ENCODE measurements at regions not wholly inside any gene's neighbourhood (a gene's known extent, or its start where the extent isn't known, plus 50 kb on each side); places are given as distances from the start of the nearest gene placed in this dataset.
A peak's percentile ranks its signal among the peaks of the same experiment; 100 is the strongest.
"Not testable (repeated sequence)": the region's sequence is repeated elsewhere in the genome, so short reads cannot be mapped to it uniquely, and the experiment has no call there.

DNA sequence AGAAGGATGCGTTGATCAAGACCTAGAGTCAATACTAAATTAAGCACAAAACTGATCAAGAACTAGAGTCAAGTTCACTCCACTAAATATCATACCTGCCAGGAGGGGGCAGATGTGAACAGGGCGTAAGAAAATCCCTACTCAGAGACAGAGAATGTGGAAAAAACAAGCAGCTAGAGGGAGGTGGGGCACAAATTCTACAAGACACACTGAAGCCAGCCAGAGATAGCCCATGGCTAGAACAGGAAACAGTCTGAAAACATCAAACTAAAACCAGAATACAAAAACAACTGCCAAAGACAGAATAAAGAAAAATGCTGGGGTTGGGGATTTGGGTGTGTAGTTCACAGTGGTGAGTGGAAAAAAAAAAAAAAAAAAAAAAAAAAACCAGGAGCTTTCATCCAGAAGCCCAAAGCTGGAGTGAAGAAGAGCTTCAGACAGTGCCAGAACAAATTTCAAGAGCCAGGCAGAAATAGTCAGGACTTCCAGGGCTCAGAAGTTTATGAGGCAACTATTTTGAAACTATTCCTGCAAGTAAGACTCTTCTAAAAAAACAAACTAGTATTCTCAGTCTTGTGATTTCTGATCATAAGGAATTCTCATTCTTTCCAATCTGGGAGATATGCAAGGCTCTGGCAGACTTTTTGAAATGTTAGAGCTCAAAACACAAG is 118.3 kb downstream of the CCDC71L start:
- peak; percentile 70 for TF ChIP-seq CTCF (IDR thresholded peaks at IDR 0.05; ENCODE audit: low read depth, low read length)
- no peak overlapping the region for H3K4me3 ChIP-seq (ENCODE audit: low read depth, low read length)
- DNase-seq (ENCODE audit: low read depth, low spot score) = peak; percentile 90
- in situ Hi-C loops (cut with HindIII; ENCODE audit: low sequenced_read_pairs) = no loop called here

DNA sequence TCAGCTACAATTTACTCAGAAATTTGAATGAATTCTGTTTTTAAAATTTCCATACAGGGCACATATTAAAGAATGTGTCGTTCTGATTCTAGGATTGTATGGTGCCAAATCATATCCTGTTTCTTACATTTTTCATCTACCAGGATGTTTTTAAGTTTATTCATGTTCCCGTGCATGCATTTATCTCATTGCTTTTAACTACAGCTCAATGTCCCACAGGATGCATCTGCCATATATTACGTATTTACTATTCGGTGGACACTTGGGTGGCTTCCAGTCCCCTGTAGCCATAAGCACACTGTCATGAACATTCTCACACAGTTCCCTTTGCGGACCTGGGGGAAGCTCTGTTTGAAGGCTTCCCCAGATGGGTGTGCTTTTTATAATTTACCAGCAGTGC is 122.3 kb downstream of the CCDC71L start:
- no peak for DNase-seq (ENCODE audit: low read depth, low spot score)
- TF ChIP-seq CTCF (IDR thresholded peaks at IDR 0.05; ENCODE audit: low read depth, low read length) = no peak
- in situ Hi-C loops (cut with HindIII; ENCODE audit: low sequenced_read_pairs) = no loop called here
- H3K4me3 ChIP-seq (ENCODE audit: low read depth, low read length) = no peak overlapping the region

GRCh38 chr7:106537119-106537518 is 123.8 kb downstream of the CCDC71L start:
- TF ChIP-seq CTCF (IDR thresholded peaks at IDR 0.05; ENCODE audit: low read depth, low read length) = no peak
- H3K4me3 ChIP-seq (ENCODE audit: low read depth, low read length) = no peak overlapping the region
- DNase-seq (ENCODE audit: low read depth, low spot score) = no peak
- in situ Hi-C loops (cut with HindIII; ENCODE audit: low sequenced_read_pairs) = no loop called here

- in situ Hi-C loops (cut with HindIII; ENCODE audit: low sequenced_read_pairs) = no loop called here
- H3K4me3 ChIP-seq (ENCODE audit: low read depth, low read length) = no peak overlapping the region
- no peak for DNase-seq (ENCODE audit: low read depth, low spot score)
- no peak for TF ChIP-seq CTCF (IDR thresholded peaks at IDR 0.05; ENCODE audit: low read depth, low read length)
These were observed 124.9 kb downstream of the CCDC71L start for GRCh38 chr7:106536079-106536478.

DNA sequence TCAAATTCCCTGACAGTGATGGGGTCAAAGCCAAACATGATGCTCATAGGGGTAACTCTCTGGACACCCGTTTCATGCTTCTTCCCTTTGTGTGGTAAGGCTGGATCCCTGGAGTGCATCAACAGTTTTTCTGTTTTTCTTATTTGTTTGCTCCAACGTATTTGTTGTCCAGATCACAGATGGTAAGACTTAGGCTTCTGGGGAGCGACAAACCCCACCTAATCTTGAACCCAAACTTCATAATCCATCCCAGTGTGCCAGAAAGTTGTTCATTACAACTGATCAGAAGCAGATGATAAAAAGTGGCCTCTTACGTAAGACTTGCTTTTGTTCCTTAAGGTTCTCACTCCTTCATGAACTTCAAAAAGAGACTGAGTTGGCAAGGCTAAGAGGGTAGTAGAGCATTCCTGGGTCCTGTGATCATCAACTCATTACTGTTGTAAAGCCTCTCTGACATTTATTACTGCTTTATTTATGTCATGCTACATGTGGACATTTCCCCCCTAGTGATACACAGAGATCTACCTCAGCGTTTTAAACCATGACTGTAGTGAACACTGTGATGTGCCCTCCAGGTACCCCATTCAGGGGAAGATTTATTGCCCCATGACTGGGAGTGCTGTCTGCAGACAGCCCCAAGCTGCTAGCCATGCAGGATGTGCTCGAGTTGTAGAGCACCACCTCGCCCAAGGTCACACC is 125.6 kb downstream of the CCDC71L start:
- no peak for TF ChIP-seq CTCF (IDR thresholded peaks at IDR 0.05; ENCODE audit: low read depth, low read length)
- H3K4me3 ChIP-seq (ENCODE audit: low read depth, low read length) = no peak overlapping the region
- in situ Hi-C loops (cut with HindIII; ENCODE audit: low sequenced_read_pairs) = no loop called here
- no peak for DNase-seq (ENCODE audit: low read depth, low spot score)

DNA sequence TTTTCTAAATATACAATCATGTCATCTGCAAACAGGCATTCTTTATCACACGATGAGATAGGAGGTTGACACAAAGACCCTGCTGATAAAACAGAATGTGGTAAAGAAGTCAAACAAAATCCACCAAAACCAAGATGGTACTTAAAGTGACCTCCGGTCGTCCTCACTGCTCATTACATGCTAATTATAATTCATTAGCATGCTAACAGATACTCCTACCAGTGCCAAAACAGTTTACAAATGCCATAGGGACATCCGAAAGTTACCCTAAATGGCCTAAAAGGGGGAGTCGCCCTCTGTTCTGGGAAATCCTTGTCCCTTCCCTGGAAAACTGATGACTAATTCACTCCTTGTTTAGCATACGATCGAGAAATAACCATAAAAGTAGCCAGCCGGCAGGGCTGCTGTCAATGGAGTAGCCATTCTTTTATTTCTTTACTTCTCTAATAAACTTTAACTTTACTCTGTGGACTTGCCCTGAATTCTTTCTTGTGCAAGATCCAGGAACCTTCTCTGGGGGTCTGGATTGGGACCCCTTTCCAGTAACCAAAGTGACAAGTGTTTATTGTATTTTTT is 126.6 kb downstream of the CCDC71L start:
- H3K4me3 ChIP-seq (ENCODE audit: low read depth, low read length) = no peak overlapping the region
- no peak for TF ChIP-seq CTCF (IDR thresholded peaks at IDR 0.05; ENCODE audit: low read depth, low read length)
- in situ Hi-C loops (cut with HindIII; ENCODE audit: low sequenced_read_pairs) = no loop called here
- DNase-seq (ENCODE audit: low read depth, low spot score) = no peak

GRCh38 chr7:106530183-106530582 is 130.8 kb downstream of the CCDC71L start:
- H3K4me3 ChIP-seq (ENCODE audit: low read depth, low read length); in situ Hi-C loops (cut with HindIII; ENCODE audit: low sequenced_read_pairs); DNase-seq (ENCODE audit: low read depth, low spot score): not testable (repeated sequence)

- DNase-seq (ENCODE audit: low read depth, low spot score); in situ Hi-C loops (cut with HindIII; ENCODE audit: low sequenced_read_pairs); H3K4me3 ChIP-seq (ENCODE audit: low read depth, low read length): not testable (repeated sequence)
These were observed 134.3 kb downstream of the CCDC71L start for GRCh38 chr7:106526617-106527016.
